WTC11 (cell line): ENCODE measurements at regions not wholly inside any gene's neighbourhood (a gene's known extent, or its start where the extent isn't known, plus 50 kb on each side); places are given as distances from the start of the nearest gene placed in this dataset.

Experiments
- NFYB ChIP-seq: sonication (generic); formaldehyde crosslinking; conservative IDR thresholded peaks from 2 replicates; pipeline ENCODE4 v1.8.0; 2022; ENCODE audit warnings: low read depth, missing genetic modification reagents
- USF2 ChIP-seq: sonication (generic); formaldehyde crosslinking; IDR thresholded peaks from 2 replicates; pipeline ENCODE4 v1.8.1; 2023; ENCODE audit warnings: mild to moderate bottlenecking, missing genetic modification reagents, moderate library complexity
- TF ChIP-seq, protein P1 (sequence below): fragments of 200-600 bp; IDR thresholded peaks from 2 replicates; pipeline ENCODE4 v1.8.0; 2022; ENCODE audit warnings: antibody characterized with exemption

DNA sequence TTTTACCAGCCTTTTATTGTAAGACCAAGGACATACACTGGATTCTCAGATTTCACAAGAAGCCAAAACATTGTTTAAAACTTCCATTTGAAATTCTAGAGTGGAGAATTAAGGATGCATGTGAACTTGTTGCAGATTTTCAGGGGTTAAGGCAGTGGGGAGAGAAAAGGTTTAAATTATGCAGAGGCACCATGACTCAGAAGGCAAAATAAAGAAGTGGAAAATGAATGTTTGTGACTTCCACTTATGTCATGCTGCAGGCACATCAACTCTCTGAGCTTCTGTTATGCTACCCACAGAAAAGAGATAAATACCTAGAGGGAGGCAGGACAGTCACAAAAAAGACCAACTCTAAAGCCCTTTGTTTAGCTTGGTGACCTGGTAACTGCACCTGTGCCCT lies 84.4 kb upstream of the BET1 start:
- TF ChIP-seq, protein P1, sequence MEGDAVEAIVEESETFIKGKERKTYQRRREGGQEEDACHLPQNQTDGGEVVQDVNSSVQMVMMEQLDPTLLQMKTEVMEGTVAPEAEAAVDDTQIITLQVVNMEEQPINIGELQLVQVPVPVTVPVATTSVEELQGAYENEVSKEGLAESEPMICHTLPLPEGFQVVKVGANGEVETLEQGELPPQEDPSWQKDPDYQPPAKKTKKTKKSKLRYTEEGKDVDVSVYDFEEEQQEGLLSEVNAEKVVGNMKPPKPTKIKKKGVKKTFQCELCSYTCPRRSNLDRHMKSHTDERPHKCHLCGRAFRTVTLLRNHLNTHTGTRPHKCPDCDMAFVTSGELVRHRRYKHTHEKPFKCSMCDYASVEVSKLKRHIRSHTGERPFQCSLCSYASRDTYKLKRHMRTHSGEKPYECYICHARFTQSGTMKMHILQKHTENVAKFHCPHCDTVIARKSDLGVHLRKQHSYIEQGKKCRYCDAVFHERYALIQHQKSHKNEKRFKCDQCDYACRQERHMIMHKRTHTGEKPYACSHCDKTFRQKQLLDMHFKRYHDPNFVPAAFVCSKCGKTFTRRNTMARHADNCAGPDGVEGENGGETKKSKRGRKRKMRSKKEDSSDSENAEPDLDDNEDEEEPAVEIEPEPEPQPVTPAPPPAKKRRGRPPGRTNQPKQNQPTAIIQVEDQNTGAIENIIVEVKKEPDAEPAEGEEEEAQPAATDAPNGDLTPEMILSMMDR: no peak
- TF ChIP-seq USF2 (CRISPR knock-in tag): no peak
- no peak for TF ChIP-seq NFYB
